WTC11 (cell line): ENCODE measurements at regions not wholly inside any gene's neighbourhood (a gene's known extent, or its start where the extent isn't known, plus 50 kb on each side); places are given as distances from the start of the nearest gene placed in this dataset.
"Not testable (repeated sequence)": the region's sequence is repeated elsewhere in the genome, so short reads cannot be mapped to it uniquely, and the experiment has no call there.

Experiments
- ATAC-seq: fragments of 200-7000 bp; cut with Tn5 transposase; 2 replicates; pipeline ENCODE4 v1.10.0; 2021; ENCODE audit warnings: mild to moderate bottlenecking, moderate library complexity
- CTCF ChIA-PET: fragments of 300-600 bp; sonication (Branson Sonifier 250); formaldehyde crosslinking; loops from one replicate; lab custom pipeline; 2021; ENCODE audit warnings: antibody characterized with exemption; lab: Charles Lee
- POLR2A ChIA-PET: fragments of 350-600 bp; sonication (Branson Sonifier 250); formaldehyde crosslinking; loops from one replicate; lab custom pipeline; 2021; ENCODE audit warnings: antibody characterized with exemption; lab: Charles Lee
- DNase-seq: peaks from one replicate; pipeline ENCODE4 v3.0.0; 2021; ENCODE audit warnings: low spot score
- H3K27ac Mint-ChIP-seq: 2 replicates; pipeline ENCODE4 v1.8.0; 2021; ENCODE audit warnings: mixed read lengths
- H3K27me3 Mint-ChIP-seq: 2 replicates; pipeline ENCODE4 v1.8.0; 2021; ENCODE audit warnings: low read depth, mild to moderate bottlenecking, moderate library complexity, mixed read lengths
- H3K36me3 Mint-ChIP-seq: 2 replicates; pipeline ENCODE4 v1.8.0; 2021; ENCODE audit warnings: mixed read lengths
- H3K4me1 Mint-ChIP-seq: 2 replicates; pipeline ENCODE4 v1.8.0; 2022; ENCODE audit warnings: mixed read lengths
- H3K4me3 Mint-ChIP-seq: 2 replicates; pipeline ENCODE4 v1.8.0; 2021; ENCODE audit warnings: mild to moderate bottlenecking, moderate library complexity, mixed read lengths
- H3K9me3 Mint-ChIP-seq: 2 replicates; pipeline ENCODE4 v1.8.0; 2021; ENCODE audit warnings: mixed read lengths
- ATF6 ChIP-seq: sonication (generic); formaldehyde crosslinking; IDR thresholded peaks from 2 replicates; pipeline ENCODE4 v1.8.1; 2023; ENCODE audit warnings: mild to moderate bottlenecking, missing genetic modification reagents
- CBFB ChIP-seq: sonication (generic); formaldehyde crosslinking; IDR thresholded peaks from 2 replicates; pipeline ENCODE4 v1.8.1; 2022; ENCODE audit warnings: mild to moderate bottlenecking, low read depth, missing genetic modification reagents
- ESRRA ChIP-seq: sonication (generic); formaldehyde crosslinking; IDR thresholded peaks from 2 replicates; pipeline ENCODE4 v1.8.1; 2022; ENCODE audit warnings: mild to moderate bottlenecking, missing genetic modification reagents, borderline replicate concordance
- ETV6 ChIP-seq: sonication (generic); formaldehyde crosslinking; IDR thresholded peaks from 2 replicates; pipeline ENCODE4 v1.8.1; 2022; ENCODE audit warnings: mild to moderate bottlenecking, missing genetic modification reagents
- GABPB1 ChIP-seq: sonication (generic); formaldehyde crosslinking; IDR thresholded peaks from 2 replicates; pipeline ENCODE4 v1.8.1; 2023; ENCODE audit warnings: mild to moderate bottlenecking, missing genetic modification reagents
- HMGA2 ChIP-seq: fragments of 250-450 bp; sonication (Bioruptor Pico); IDR thresholded peaks from 2 replicates; pipeline ENCODE4 v1.4.0; 2021; ENCODE audit warnings: mild to moderate bottlenecking, moderate library complexity
- IRF1 ChIP-seq: sonication (generic); formaldehyde crosslinking; IDR thresholded peaks from 2 replicates; pipeline ENCODE4 v1.8.0; 2023; ENCODE audit warnings: missing genetic modification reagents
- KAT7 ChIP-seq: sonication (generic); formaldehyde crosslinking; IDR thresholded peaks from 2 replicates; pipeline ENCODE4 v1.8.1; 2023; ENCODE audit warnings: missing genetic modification reagents, mild to moderate bottlenecking, borderline replicate concordance
- PRRX2 ChIP-seq: fragments of 250-450 bp; sonication (Bioruptor Pico); IDR thresholded peaks from 2 replicates; pipeline ENCODE4 v1.8.0; 2021; ENCODE audit warnings: mild to moderate bottlenecking
- ZNF121 ChIP-seq: sonication (generic); formaldehyde crosslinking; IDR thresholded peaks from 2 replicates; pipeline ENCODE4 v1.8.0; 2023; ENCODE audit warnings: missing genetic modification reagents
- ZNF263 ChIP-seq: sonication (generic); formaldehyde crosslinking; IDR thresholded peaks from 2 replicates; pipeline ENCODE4 v1.8.1; 2022; ENCODE audit warnings: low read depth, mild to moderate bottlenecking, moderate library complexity, missing genetic modification reagents
- TF ChIP-seq, protein P1 (sequence below): sonication (generic); formaldehyde crosslinking; IDR thresholded peaks from 2 replicates; pipeline ENCODE4 v1.8.1; 2023; ENCODE audit warnings: mild to moderate bottlenecking, missing genetic modification reagents

- H3K4me1 Mint-ChIP-seq, DNase-seq, H3K27me3 Mint-ChIP-seq, H3K27ac Mint-ChIP-seq, CTCF ChIA-PET, ATAC-seq, POLR2A ChIA-PET, H3K4me3 Mint-ChIP-seq: not testable (repeated sequence)
- Mint-ChIP-seq H3K9me3 (peaks cover 31% of the 10 kb centered on the region), H3K36me3 (peaks cover 16% of the 10 kb centered on the region)
Observed at GRCh38 chr14:23898359-23898758, 55.2 kb upstream of the DHRS4 start.

- ChIA-PET POLR2A (interaction anchor here (0.7 kb wide), 2 partner anchors 18 to 1234 kb away, joined by 3 to 5 read pairs; no protein-coding TSS in a partner anchor), CTCF (interaction anchor here (1.0 to 1.6 kb wide), 2 partner anchors 11 kb away, joined by 6 to 12 read pairs; no protein-coding TSS in a partner anchor)
- Mint-ChIP-seq H3K36me3 (peaks cover 16% of the 10 kb centered on the region), H3K27me3 (no peaks in the 10 kb centered on the region; the same call in none of the 2 replicates), H3K9me3 (peaks cover 29% of the 10 kb centered on the region), H3K4me3 (no peak overlapping the region), H3K4me1 (no peaks in the 10 kb centered on the region), H3K27ac (no peak overlapping the region)
- ATAC-seq (no peak), DNase-seq (no peak)
- no peak for TF ChIP-seq ATF6 (CRISPR knock-in tag)
- no peak for TF ChIP-seq HMGA2 (CRISPR knock-in tag)
- TF ChIP-seq GABPB1 (CRISPR knock-in tag): no peak
Observed at GRCh38 chr14:23899788-23900187, 53.8 kb upstream of the DHRS4 start.

DNA sequence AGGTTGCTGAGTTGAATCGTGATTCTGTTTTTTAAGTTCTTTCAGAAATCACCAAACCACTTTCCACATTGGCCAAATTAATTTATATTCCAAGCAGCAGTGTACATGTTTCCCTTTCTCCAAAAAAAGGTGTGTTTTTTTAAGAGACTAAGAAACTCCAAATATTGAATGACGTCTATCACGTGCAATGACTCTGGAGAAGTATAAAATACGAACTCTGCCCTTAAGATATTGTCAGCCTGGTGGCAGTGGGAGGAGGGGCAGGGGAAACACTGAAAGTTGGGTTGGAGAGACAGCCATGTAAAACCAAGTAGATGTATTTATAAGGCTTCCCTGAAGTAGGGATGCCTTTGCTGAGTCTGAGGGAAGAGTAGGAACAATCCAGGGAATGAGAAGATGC, 50.1 kb upstream of the DHRS4 start:
- ChIA-PET CTCF (no interaction called here), POLR2A (no interaction called here)
- no peak overlapping the region for H3K4me3 Mint-ChIP-seq
- H3K4me1 Mint-ChIP-seq: no peaks in the 10 kb centered on the region
- H3K27ac Mint-ChIP-seq: no peak overlapping the region
- H3K36me3 Mint-ChIP-seq: peaks cover 10% of the 10 kb centered on the region
- DNase-seq (no peak), ATAC-seq (no peak)
- H3K27me3 Mint-ChIP-seq: peaks cover 10% of the 10 kb centered on the region
- TF ChIP-seq CBFB (CRISPR knock-in tag) (no peak), ZNF263 (CRISPR knock-in tag) (no peak), IRF1 (CRISPR knock-in tag) (no peak), ESRRA (CRISPR knock-in tag) (no peak), KAT7 (no peak), PRRX2 (CRISPR knock-in tag) (no peak), ZNF121 (CRISPR knock-in tag) (no peak), ETV6 (CRISPR knock-in tag) (no peak)
- TF ChIP-seq, protein P1, sequence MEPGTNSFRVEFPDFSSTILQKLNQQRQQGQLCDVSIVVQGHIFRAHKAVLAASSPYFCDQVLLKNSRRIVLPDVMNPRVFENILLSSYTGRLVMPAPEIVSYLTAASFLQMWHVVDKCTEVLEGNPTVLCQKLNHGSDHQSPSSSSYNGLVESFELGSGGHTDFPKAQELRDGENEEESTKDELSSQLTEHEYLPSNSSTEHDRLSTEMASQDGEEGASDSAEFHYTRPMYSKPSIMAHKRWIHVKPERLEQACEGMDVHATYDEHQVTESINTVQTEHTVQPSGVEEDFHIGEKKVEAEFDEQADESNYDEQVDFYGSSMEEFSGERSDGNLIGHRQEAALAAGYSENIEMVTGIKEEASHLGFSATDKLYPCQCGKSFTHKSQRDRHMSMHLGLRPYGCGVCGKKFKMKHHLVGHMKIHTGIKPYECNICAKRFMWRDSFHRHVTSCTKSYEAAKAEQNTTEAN (CRISPR knock-in tag): no peak
- peaks cover 29% of the 10 kb centered on the region for H3K9me3 Mint-ChIP-seq
